Caco-2 (cell line): ENCODE measurements at regions not wholly inside any gene's neighbourhood (a gene's known extent, or its start where the extent isn't known, plus 50 kb on each side); places are given as distances from the start of the nearest gene placed in this dataset.

Experiments
- BruUV-seq: library from RNA; stranded (reverse); fragments of 400-500 nt; replicated peaks from 2 replicates; lab custom pipeline; 2021; lab: Mats Ljungman, UMichigan
- CTCF ChIA-PET: fragments of 300-600 bp; sonication (Branson Sonifier 250); formaldehyde crosslinking; loops from one replicate; lab custom pipeline; 2022; ENCODE audit warnings: antibody characterized with exemption; lab: Charles Lee
- POLR2A ChIA-PET: fragments of 300-600 bp; sonication (Branson Sonifier 250); formaldehyde crosslinking; loops from one replicate; lab custom pipeline; 2022; ENCODE audit warnings: antibody characterized with exemption; lab: Charles Lee
- DNase-seq, 2 experiments: peaks; one replicate each; pipeline versions ENCODE4 v3.0.0 to v3.0.0-alpha.2; 2020 to 2022
- H3K27me3 ChIP-seq: replicated peaks from 2 replicates; pipeline ENCODE4 v1.6.0; 2011; ENCODE audit warnings: low read length; ENCODE audit not compliant: control insufficient read depth, insufficient read depth
- H3K36me3 ChIP-seq: 2 replicates; pipeline ENCODE4 v1.5.1; 2011; ENCODE audit warnings: low read length; ENCODE audit not compliant: control insufficient read depth, insufficient read depth
- H3K4me1 ChIP-seq: fragments of 250-450 bp; sonication (Bioruptor Pico); 2 replicates; pipeline ENCODE4 v1.5.1; 2020; ENCODE audit warnings: mild to moderate bottlenecking
- H3K4me3 ChIP-seq: 2 replicates; pipeline ENCODE4 v1.5.1; 2011; ENCODE audit warnings: low read depth, mild to moderate bottlenecking, control low read depth, low read length
- H3K9me3 ChIP-seq: fragments of 250-450 bp; sonication (Bioruptor Pico); 2 replicates; pipeline ENCODE4 v1.5.1; 2020; ENCODE audit warnings: mild to moderate bottlenecking, moderate library complexity
- H3K27ac Mint-ChIP-seq: one replicate; pipeline ENCODE4 v1.8.0; 2022; ENCODE audit warnings: mixed read lengths; ENCODE audit not compliant: unreplicated experiment
- H3K27me3 Mint-ChIP-seq: one replicate; pipeline ENCODE4 v1.8.0; 2022; ENCODE audit warnings: mixed read lengths; ENCODE audit not compliant: insufficient read depth, unreplicated experiment
- H3K36me3 Mint-ChIP-seq: one replicate; pipeline ENCODE4 v1.8.0; 2022; ENCODE audit warnings: mild to moderate bottlenecking, mixed read lengths; ENCODE audit not compliant: insufficient read depth, unreplicated experiment
- H3K4me1 Mint-ChIP-seq: one replicate; pipeline ENCODE4 v1.8.0; 2022; ENCODE audit warnings: low read depth, mixed read lengths; ENCODE audit not compliant: unreplicated experiment
- H3K4me3 Mint-ChIP-seq: one replicate; pipeline ENCODE4 v1.8.0; 2022; ENCODE audit warnings: mild to moderate bottlenecking, moderate library complexity, mixed read lengths; ENCODE audit not compliant: unreplicated experiment
- H3K9me3 Mint-ChIP-seq: one replicate; pipeline ENCODE4 v1.8.0; 2022; ENCODE audit warnings: mixed read lengths; ENCODE audit not compliant: unreplicated experiment
- intact Hi-C: fragments of 100-400 bp; cut with micrococcal nuclease; formaldehyde crosslinking; loops from one replicate; pipeline ENCODE4 v1.10.0; 2022; ENCODE audit not compliant: unreplicated experiment
- TF ChIP-seq, protein P1 (sequence below), 2 experiments: fragments of 200-600 bp in 1 of 2; IDR thresholded peaks; 1 replicate in 1 of 2; 2 replicates in 1 of 2; pipeline versions ENCODE4 v1.5.1 to v1.8.0; 2011 to 2022; ENCODE audit warnings: antibody characterized with exemption in 1 of 2, control low read depth in 1 of 2, inconsistent platforms in 1 of 2, low read depth in 1 of 2, low read length in 1 of 2, mild to moderate bottlenecking in 1 of 2, moderate library complexity in 1 of 2; ENCODE audit not compliant: insufficient read depth in 1 of 2, severe bottlenecking in 1 of 2, unreplicated experiment in 1 of 2

DNA sequence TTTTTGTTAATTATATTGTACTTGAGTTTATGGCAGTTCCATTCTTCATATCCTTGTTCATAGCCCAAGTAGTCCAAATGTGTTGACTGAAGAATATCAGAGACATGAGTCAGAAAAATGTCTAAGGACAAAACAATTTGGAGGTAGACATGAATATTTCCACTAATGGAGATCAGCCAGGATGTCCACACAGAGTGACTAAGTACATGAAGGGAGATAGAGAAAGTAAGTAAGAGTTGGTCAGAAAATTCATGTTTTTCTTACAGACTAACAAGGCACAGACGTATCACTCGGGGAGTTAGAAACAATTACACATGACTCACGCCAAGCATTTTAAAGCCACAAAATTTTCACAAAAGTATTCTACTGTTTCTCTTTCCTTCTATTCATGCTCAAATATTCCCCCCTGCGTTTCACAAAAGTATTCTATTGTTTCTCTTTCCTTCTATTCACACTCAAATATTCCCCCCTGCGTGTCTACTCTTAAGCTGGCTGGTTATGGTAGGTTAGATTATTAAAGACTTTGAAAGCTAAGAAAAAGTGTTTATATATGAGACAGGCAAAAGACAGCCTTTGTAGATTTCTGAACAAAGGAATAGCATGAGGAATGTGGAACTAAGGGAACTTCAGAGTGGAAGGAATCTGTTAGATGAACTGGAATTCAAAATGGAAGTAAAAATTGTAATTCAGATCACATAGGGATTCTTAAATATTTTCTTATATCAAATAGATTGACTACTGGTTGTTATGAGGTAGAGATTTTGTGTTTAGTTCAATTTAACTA lies 648.7 kb upstream of the CCDC54 start:
- POLR2A ChIA-PET = no interaction called here
- no peaks in the 10 kb centered on the region for H3K4me1 ChIP-seq
- H3K27ac Mint-ChIP-seq = no peak overlapping the region
- H3K4me1 Mint-ChIP-seq = no peaks in the 10 kb centered on the region
- TF ChIP-seq, protein P1, sequence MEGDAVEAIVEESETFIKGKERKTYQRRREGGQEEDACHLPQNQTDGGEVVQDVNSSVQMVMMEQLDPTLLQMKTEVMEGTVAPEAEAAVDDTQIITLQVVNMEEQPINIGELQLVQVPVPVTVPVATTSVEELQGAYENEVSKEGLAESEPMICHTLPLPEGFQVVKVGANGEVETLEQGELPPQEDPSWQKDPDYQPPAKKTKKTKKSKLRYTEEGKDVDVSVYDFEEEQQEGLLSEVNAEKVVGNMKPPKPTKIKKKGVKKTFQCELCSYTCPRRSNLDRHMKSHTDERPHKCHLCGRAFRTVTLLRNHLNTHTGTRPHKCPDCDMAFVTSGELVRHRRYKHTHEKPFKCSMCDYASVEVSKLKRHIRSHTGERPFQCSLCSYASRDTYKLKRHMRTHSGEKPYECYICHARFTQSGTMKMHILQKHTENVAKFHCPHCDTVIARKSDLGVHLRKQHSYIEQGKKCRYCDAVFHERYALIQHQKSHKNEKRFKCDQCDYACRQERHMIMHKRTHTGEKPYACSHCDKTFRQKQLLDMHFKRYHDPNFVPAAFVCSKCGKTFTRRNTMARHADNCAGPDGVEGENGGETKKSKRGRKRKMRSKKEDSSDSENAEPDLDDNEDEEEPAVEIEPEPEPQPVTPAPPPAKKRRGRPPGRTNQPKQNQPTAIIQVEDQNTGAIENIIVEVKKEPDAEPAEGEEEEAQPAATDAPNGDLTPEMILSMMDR (IDR thresholded peaks at IDR 0.05; ENCODE audit: insufficient read depth in 1 of 2, low read depth in 1 of 2, low read length in 1 of 2, severe bottlenecking in 1 of 2, unreplicated experiment in 1 of 2) = no peak
- no peak overlapping the region for H3K4me3 Mint-ChIP-seq
- no peaks in the 10 kb centered on the region for H3K36me3 Mint-ChIP-seq
- CTCF ChIA-PET = no interaction called here
- H3K9me3 Mint-ChIP-seq = no peaks in the 10 kb centered on the region
- H3K27me3 Mint-ChIP-seq = peaks cover 3% of the 10 kb centered on the region
- H3K36me3 ChIP-seq = no peaks in the 10 kb centered on the region
- BruUV-seq = no TSS peak
- no peaks in the 10 kb centered on the region for H3K9me3 ChIP-seq
- no peak overlapping the region for H3K4me3 ChIP-seq
- DNase-seq = no peak
- H3K27me3 ChIP-seq = no peaks in the 10 kb centered on the region
- intact Hi-C loops = no loop called here

DNA sequence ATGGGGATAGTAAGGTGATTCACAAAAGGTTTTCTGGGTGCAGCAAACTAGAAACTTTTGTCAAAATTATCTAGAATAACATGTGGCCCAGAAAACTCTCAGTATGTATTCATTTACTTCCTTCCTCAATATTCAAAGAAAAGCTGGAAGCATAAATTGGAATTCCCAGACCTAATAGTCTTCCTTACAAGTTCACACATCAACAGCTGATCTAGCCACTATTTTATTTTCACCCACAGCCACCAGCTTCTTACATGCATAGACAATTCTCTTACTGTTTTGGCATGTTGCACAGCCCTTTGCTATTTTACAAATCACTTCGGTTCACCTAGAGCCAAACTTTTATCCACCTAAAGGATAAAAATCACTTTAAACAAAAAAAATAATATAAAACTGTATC lies 647.8 kb upstream of the CCDC54 start:
- Mint-ChIP-seq H3K4me3 (no peak overlapping the region), H3K36me3 (no peaks in the 10 kb centered on the region), H3K27ac (no peak overlapping the region), H3K4me1 (no peaks in the 10 kb centered on the region), H3K9me3 (no peaks in the 10 kb centered on the region), H3K27me3 (peaks cover 3% of the 10 kb centered on the region)
- ChIA-PET POLR2A (no interaction called here), CTCF (no interaction called here)
- DNase-seq = no peak
- no peaks in the 10 kb centered on the region for H3K36me3 ChIP-seq
- intact Hi-C loops = no loop called here
- no peaks in the 10 kb centered on the region for H3K4me1 ChIP-seq
- TF ChIP-seq, protein P1 (IDR thresholded peaks at IDR 0.05; ENCODE audit: insufficient read depth in 1 of 2, low read depth in 1 of 2, low read length in 1 of 2, severe bottlenecking in 1 of 2, unreplicated experiment in 1 of 2) = no peak
- no peaks in the 10 kb centered on the region for H3K9me3 ChIP-seq
- no TSS peak for BruUV-seq
- no peak overlapping the region for H3K4me3 ChIP-seq
- no peaks in the 10 kb centered on the region for H3K27me3 ChIP-seq

DNA sequence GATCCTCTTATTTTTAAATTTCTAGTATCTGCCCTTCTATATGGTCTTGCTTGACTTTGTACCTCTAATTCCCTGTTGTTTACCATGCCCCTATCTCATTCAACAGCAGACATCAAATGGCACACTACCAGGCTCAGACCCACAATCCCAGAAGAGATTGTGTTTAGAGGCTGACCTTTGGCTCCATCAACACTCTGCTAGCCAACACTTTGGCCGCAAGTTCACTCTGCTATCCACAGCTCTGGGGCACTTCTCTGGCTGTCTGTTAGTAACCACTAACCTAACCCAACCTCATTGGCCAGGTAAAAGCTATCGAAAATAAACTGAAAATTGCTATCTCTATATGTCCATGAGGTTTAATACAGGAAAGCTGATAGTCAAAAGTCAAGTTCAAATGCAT lies 646.0 kb upstream of the CCDC54 start:
- Mint-ChIP-seq H3K4me3 (no peak overlapping the region), H3K36me3 (no peaks in the 10 kb centered on the region), H3K27ac (no peak overlapping the region), H3K27me3 (peaks cover 3% of the 10 kb centered on the region), H3K4me1 (no peaks in the 10 kb centered on the region), H3K9me3 (no peaks in the 10 kb centered on the region)
- Histone ChIP-seq H3K4me1 (no peaks in the 10 kb centered on the region), H3K4me3 (no peak overlapping the region), H3K9me3 (no peaks in the 10 kb centered on the region), H3K27me3 (no peaks in the 10 kb centered on the region), H3K36me3 (no peaks in the 10 kb centered on the region)
- ChIA-PET CTCF (no interaction called here), POLR2A (no interaction called here)
- intact Hi-C loops = no loop called here
- BruUV-seq = no TSS peak
- DNase-seq = no peak
- TF ChIP-seq, protein P1 (IDR thresholded peaks at IDR 0.05; ENCODE audit: insufficient read depth in 1 of 2, low read depth in 1 of 2, low read length in 1 of 2, severe bottlenecking in 1 of 2, unreplicated experiment in 1 of 2) = no peak
